Common myeloid progenitor, CD34-positive (primary cell): ENCODE measurements at regions not wholly inside any gene's neighbourhood (a gene's known extent, or its start where the extent isn't known, plus 50 kb on each side); places are given as distances from the start of the nearest gene placed in this dataset.

Experiments
- CTCF ChIA-PET: fragments of 350-600 bp; sonication (Branson Sonifier 250); formaldehyde crosslinking; loops from one replicate; lab custom pipeline; 2021; ENCODE audit warnings: antibody characterized with exemption; lab: Charles Lee
- POLR2A ChIA-PET: fragments of 350-600 bp; sonication (Branson Sonifier 250); formaldehyde crosslinking; loops from one replicate; lab custom pipeline; 2021; ENCODE audit warnings: antibody characterized with exemption; lab: Charles Lee
- DNase-seq, 3 donors: peaks; one replicate each; pipeline versions ENCODE4 v3.0.0 to v3.0.0-alpha.2; 2013
- H3K27ac ChIP-seq, 2 experiments: 1 replicate in 1 of 2; 2 replicates in 1 of 2; pipeline ENCODE4 v1.7.0; 2013; ENCODE audit warnings: inconsistent platforms in 2 of 2, low read length in 2 of 2, mild to moderate bottlenecking in 2 of 2, low read depth in 1 of 2, moderate library complexity in 1 of 2; ENCODE audit not compliant: severe bottlenecking in 2 of 2, insufficient read depth in 1 of 2, poor library complexity in 1 of 2
- H3K27me3 ChIP-seq, 5 experiments: replicated peaks in 2 of 5; 1 replicate in 3 of 5; 2 replicates in 2 of 5; pipeline versions ENCODE4 v1.6.1 to v1.7.0; 2013; ENCODE audit warnings: low read length in 4 of 5, mild to moderate bottlenecking in 2 of 5, moderate library complexity in 2 of 5, inconsistent platforms in 1 of 5; ENCODE audit not compliant: insufficient read depth in 5 of 5, control insufficient read depth in 4 of 5
- H3K36me3 ChIP-seq, 4 experiments: 1 replicate in 2 of 4; 2 replicates in 2 of 4; pipeline versions ENCODE4 v1.6.1 to v1.7.0; 2013; ENCODE audit warnings: low read length in 3 of 4, control low read depth in 1 of 4, mild to moderate bottlenecking in 1 of 4; ENCODE audit not compliant: control insufficient read depth in 4 of 4, insufficient read depth in 4 of 4
- H3K4me1 ChIP-seq, 4 experiments: 1 replicate in 3 of 4; 2 replicates in 1 of 4; pipeline versions ENCODE4 v1.6.1 to v1.7.1; 2013; ENCODE audit warnings: low read length in 3 of 4, mild to moderate bottlenecking in 3 of 4, control low read depth in 1 of 4, inconsistent platforms in 1 of 4, moderate library complexity in 1 of 4; ENCODE audit not compliant: control insufficient read depth in 4 of 4, insufficient read depth in 4 of 4; ENCODE audit errors: control extremely low read depth in 1 of 4
- H3K4me3 ChIP-seq, 7 experiments: 1 replicate in 4 of 7; 2 replicates in 3 of 7; pipeline versions ENCODE4 v1.5.1 to v1.7.0; 2013; ENCODE audit warnings: mild to moderate bottlenecking in 7 of 7, low read length in 6 of 7, moderate library complexity in 6 of 7, inconsistent platforms in 2 of 7, low read depth in 2 of 7, control low read depth in 1 of 7; ENCODE audit not compliant: insufficient read depth in 4 of 7, control insufficient read depth in 1 of 7; ENCODE audit errors: extremely low read depth in 1 of 7
- H3K9me3 ChIP-seq, 5 experiments: 1 replicate in 4 of 5; 2 replicates in 1 of 5; pipeline versions ENCODE4 v1.6.1 to v1.7.1; 2013; ENCODE audit warnings: low read length in 4 of 5, mild to moderate bottlenecking in 2 of 5, inconsistent platforms in 1 of 5, low read depth in 1 of 5, moderate library complexity in 1 of 5; ENCODE audit not compliant: control insufficient read depth in 4 of 5, insufficient read depth in 2 of 5; ENCODE audit errors: control extremely low read depth in 1 of 5
- WGBS: methylation state at CpG from one replicate; pipeline ENCODE4 v1.1.5; 2013; ENCODE audit not compliant: insufficient coverage; 5-methylcytosine and 5-hydroxymethylcytosine counted together

DNA sequence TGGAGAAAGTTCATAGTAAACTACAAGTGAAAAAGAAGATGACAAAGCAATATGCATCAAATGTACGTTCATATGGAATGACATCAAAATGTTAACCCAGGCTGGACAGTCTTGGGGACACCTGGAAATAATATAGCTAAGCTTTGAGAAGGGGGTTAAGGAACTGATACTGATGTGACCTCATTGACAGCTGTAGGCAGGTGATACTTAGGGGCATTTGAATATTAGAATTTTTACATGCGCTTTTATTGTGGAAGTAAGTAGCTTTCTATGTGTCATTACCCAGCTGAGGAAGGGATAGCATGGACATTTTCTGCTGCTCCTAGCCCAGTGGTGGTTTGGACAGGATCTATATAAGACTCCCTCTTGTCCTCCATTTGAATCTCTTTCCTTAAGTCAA lies 299.7 kb downstream of the CWC27 start:
- ChIA-PET POLR2A (no interaction called here), CTCF (interaction anchor here (1.4 kb wide), 1 partner anchor 8 kb away, joined by 3 read pairs; no protein-coding TSS in a partner anchor)
- H3K4me3 ChIP-seq: no peak overlapping the region
- no peaks in the 10 kb centered on the region for H3K27me3 ChIP-seq
- no peaks in the 10 kb centered on the region for H3K36me3 ChIP-seq
- DNase-seq: no peak
- WGBS: 93% methylated on average over 1 of the region's 2 CpGs
- H3K9me3 ChIP-seq: no peaks in the 10 kb centered on the region
- peaks cover 0 to 12% (median 0%) of the 10 kb centered on the region in 4 experiments for H3K4me1 ChIP-seq
- H3K27ac ChIP-seq: no peak overlapping the region

- no peaks in the 10 kb centered on the region for H3K36me3 ChIP-seq
- no peaks in the 10 kb centered on the region for H3K9me3 ChIP-seq
- no peak overlapping the region for H3K4me3 ChIP-seq
- H3K27ac ChIP-seq: no peak overlapping the region
- 83% methylated on average over 1 of the region's 1 CpG for WGBS
- POLR2A ChIA-PET: no interaction called here
- H3K27me3 ChIP-seq: no peaks in the 10 kb centered on the region
- CTCF ChIA-PET: no interaction called here
- DNase-seq: no peak
- H3K4me1 ChIP-seq: peaks cover 0 to 12% (median 0%) of the 10 kb centered on the region in 4 experiments
Observed at GRCh38 chr5:65070026-65070425, 301.3 kb downstream of the CWC27 start.

GRCh38 chr5:65072850-65073249 lies 304.1 kb downstream of the CWC27 start:
- Histone ChIP-seq H3K36me3 (no peaks in the 10 kb centered on the region), H3K4me3 (no peak overlapping the region), H3K4me1 (peaks cover 0 to 3% (median 0%) of the 10 kb centered on the region in 4 experiments), H3K27ac (no peak overlapping the region), H3K27me3 (no peaks in the 10 kb centered on the region), H3K9me3 (no peaks in the 10 kb centered on the region)
- DNase-seq: no peak
- WGBS: 93% methylated on average over 3 of the region's 8 CpGs
- POLR2A ChIA-PET: interaction anchor here (0.7 kb wide), 1 partner anchor 199 kb away, joined by 3 read pairs; no protein-coding TSS in a partner anchor
- CTCF ChIA-PET: no interaction called here

GRCh38 chr5:65073250-65073661 lies 304.5 kb downstream of the CWC27 start:
- ChIA-PET CTCF (interaction anchor here (1.2 to 1.6 kb wide), 2 partner anchors 10 to 411 kb away, joined by 3 to 4 read pairs; no protein-coding TSS in a partner anchor), POLR2A (no interaction called here)
- H3K4me3 ChIP-seq: no peak overlapping the region
- H3K36me3 ChIP-seq: no peaks in the 10 kb centered on the region
- no peak for DNase-seq
- WGBS: 97% methylated on average over 4 of the region's 8 CpGs
- H3K4me1 ChIP-seq: peaks cover 0 to 3% (median 0%) of the 10 kb centered on the region in 4 experiments
- no peaks in the 10 kb centered on the region for H3K27me3 ChIP-seq
- H3K9me3 ChIP-seq: no peaks in the 10 kb centered on the region
- no peak overlapping the region for H3K27ac ChIP-seq

DNA sequence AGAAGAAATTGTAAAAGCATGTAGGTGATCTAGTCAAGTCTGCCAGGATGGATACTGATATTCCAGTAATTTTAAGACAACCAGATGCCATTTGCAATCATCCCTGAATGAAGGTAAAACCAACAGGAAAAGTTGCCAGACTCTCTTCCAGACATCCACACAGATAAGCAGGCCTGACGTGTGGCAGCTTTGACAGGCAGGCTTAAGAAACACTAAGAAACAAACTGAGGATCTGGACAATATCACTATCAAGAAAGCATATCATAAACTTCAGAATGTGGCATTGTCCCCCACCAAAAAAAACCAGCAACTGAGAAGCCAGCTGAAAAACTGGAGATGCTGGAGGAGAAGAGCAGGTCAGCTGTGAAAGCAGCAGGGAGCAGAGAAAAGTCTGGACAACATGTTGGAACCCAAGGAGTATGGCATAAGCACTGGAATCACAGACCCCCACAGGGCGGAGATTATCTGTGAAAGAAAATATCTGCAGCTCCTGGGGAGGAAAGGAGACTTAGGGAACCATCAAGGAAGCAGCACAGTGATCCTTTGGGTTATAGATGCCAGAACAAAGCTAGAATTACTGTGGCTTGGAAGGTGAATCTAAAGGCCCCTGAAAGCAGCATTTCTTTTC lies 307.0 kb downstream of the CWC27 start:
- Histone ChIP-seq H3K27ac (no peak overlapping the region), H3K4me3 (no peak overlapping the region), H3K9me3 (no peaks in the 10 kb centered on the region), H3K27me3 (no peaks in the 10 kb centered on the region), H3K36me3 (no peaks in the 10 kb centered on the region), H3K4me1 (peaks cover 0 to 3% (median 0%) of the 10 kb centered on the region in 4 experiments)
- DNase-seq: no peak
- ChIA-PET POLR2A (no interaction called here), CTCF (interaction anchor here (1.1 to 1.8 kb wide), 2 partner anchors 25 to 407 kb away, joined by 3 to 5 read pairs; no protein-coding TSS in a partner anchor)
- WGBS: 100% methylated on average over 2 of the region's 2 CpGs

DNA sequence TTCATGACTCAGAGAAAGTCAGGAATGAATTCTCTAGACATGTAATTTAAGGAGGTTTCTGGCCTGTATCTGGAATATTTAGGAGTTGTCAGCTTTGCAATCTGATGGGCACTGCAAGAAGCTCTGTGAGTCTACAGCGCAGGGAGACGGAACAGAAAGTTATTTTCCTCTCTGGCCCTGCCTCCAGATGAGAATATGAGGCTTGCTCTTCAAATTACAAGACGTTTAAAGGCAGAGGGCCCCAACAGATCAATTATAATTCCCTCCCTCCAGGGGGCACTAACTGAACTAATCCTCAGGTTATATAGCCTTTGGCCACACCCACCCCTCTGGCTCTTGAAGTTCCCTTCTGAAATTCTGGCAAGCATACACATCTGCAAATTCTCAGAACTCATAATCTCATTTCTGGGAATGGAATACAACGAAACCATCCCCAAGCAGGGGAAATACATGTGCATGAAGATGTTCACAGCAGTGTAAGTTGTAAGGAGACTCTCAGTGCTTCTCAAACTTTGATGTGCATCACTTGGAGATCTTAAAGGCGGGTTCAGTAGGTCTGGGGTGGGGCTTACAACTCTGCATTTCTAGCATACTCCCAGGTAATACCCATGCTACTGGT lies 307.6 kb downstream of the CWC27 start:
- peak; percentile 74 to 88 (median 87) for DNase-seq
- Histone ChIP-seq H3K36me3 (no peaks in the 10 kb centered on the region), H3K4me3 (no peak overlapping the region), H3K4me1 (peaks cover 0 to 3% (median 0%) of the 10 kb centered on the region in 4 experiments), H3K27ac (no peak overlapping the region), H3K9me3 (no peaks in the 10 kb centered on the region), H3K27me3 (no peaks in the 10 kb centered on the region)
- ChIA-PET POLR2A (no interaction called here), CTCF (interaction anchor here (1.1 to 1.8 kb wide), 2 partner anchors 24 to 407 kb away, joined by 3 to 5 read pairs; no protein-coding TSS in a partner anchor)
- 46% methylated on average over 3 of the region's 5 CpGs for WGBS

DNA sequence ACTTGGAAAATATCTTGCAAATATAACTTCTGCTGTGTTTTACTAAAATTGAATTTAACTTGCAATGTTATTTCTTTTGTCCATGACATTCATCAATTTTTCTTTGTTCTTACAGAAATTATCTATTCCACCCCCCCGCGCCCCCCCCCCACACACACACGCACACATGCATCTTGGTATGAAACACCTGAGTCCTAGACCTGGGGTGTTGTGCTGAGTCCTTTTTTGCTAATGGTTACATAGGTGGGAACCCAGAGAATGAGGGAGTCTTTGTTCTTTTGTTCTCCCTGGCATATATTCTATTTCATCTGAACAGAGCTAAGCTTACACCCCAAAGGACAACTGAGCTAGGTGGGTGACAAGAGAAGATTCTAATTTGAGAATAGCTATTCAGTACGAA lies 308.9 kb downstream of the CWC27 start:
- DNase-seq: no peak
- WGBS: 100% methylated on average over 1 of the region's 4 CpGs
- CTCF ChIA-PET: interaction anchor here (1.0 kb wide), 1 partner anchor 26 kb away, joined by 3 read pairs; no protein-coding TSS in a partner anchor
- Histone ChIP-seq H3K27ac (no peak overlapping the region), H3K27me3 (no peaks in the 10 kb centered on the region), H3K4me1 (peaks cover 0 to 3% (median 0%) of the 10 kb centered on the region in 4 experiments), H3K9me3 (no peaks in the 10 kb centered on the region), H3K4me3 (no peak overlapping the region), H3K36me3 (no peaks in the 10 kb centered on the region)
- POLR2A ChIA-PET: interaction anchor here (0.6 kb wide), 1 partner anchor 194 kb away, joined by 3 read pairs; no protein-coding TSS in a partner anchor
